Gastrocnemius medialis (tissue), 4 donors: ENCODE measurements at regions not wholly inside any gene's neighbourhood (a gene's known extent, or its start where the extent isn't known, plus 50 kb on each side); places are given as distances from the start of the nearest gene placed in this dataset.

Source experiments
- POLR2A ChIP-seq, 2 donors: fragments of 450-650 bp; IDR thresholded peaks; one replicate each; pipeline ENCODE4 v1.6.1; 2017; ENCODE audit warnings: antibody characterized with exemption in 2 of 2, mild to moderate bottlenecking in 2 of 2, moderate library complexity in 2 of 2
- TF ChIP-seq, protein P1 (sequence below), 5 experiments: fragments of 450-650 bp in 3 of 5; fragments of 200-600 bp in 2 of 5; sonication (generic) in 2 of 5; IDR thresholded peaks in 4 of 5; conservative IDR thresholded peaks in 1 of 5; 1 replicate in 4 of 5; 2 replicates in 1 of 5; pipeline ENCODE4 v1.5.1; 2016 to 2019; ENCODE audit warnings: antibody characterized with exemption in 5 of 5, mild to moderate bottlenecking in 3 of 5, moderate library complexity in 3 of 5

- TF ChIP-seq, protein P1, sequence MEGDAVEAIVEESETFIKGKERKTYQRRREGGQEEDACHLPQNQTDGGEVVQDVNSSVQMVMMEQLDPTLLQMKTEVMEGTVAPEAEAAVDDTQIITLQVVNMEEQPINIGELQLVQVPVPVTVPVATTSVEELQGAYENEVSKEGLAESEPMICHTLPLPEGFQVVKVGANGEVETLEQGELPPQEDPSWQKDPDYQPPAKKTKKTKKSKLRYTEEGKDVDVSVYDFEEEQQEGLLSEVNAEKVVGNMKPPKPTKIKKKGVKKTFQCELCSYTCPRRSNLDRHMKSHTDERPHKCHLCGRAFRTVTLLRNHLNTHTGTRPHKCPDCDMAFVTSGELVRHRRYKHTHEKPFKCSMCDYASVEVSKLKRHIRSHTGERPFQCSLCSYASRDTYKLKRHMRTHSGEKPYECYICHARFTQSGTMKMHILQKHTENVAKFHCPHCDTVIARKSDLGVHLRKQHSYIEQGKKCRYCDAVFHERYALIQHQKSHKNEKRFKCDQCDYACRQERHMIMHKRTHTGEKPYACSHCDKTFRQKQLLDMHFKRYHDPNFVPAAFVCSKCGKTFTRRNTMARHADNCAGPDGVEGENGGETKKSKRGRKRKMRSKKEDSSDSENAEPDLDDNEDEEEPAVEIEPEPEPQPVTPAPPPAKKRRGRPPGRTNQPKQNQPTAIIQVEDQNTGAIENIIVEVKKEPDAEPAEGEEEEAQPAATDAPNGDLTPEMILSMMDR (IDR thresholded peaks at IDR 0.05 in 4 of 5, conservative IDR thresholded peaks at IDR 0.05 in 1 of 5): no peak
- TF ChIP-seq POLR2A (IDR thresholded peaks at IDR 0.05): no peak
These were observed 74.1 kb upstream of the CNIH3 start for GRCh38 chr1:224541901-224542630.
